GM18873 (cell line): ENCODE measurements at regions not wholly inside any gene's neighbourhood (a gene's known extent, or its start where the extent isn't known, plus 50 kb on each side); places are given as distances from the start of the nearest gene placed in this dataset.

ENCODE experiments used
- ATAC-seq: cut with Tn5 transposase; IDR thresholded peaks from one replicate; pipeline ENCODE4 v1.9.1; 2021; ENCODE audit warnings: mild to moderate bottlenecking, moderate library complexity, moderate number of reproducible peaks; ENCODE audit not compliant: unreplicated experiment, low FRiP score

DNA sequence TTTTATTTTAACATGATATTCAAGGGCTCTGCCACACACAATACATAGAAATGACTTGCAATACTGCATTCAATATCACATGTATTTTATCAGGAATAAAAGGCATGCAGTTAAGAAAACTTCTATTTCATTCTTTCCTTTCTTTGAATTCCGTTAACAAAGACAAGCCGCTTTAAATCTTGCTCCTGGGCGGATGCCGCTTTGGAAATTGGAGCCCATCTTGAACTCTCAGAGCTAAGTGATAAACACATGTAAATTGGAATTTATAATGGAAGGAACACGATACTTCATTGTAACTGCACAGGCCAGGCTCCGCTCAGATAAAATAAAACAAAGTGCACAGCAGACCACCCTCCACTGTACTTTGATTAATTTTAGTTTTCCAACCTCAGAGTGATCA is 774.5 kb upstream of the COBL start:
- ATAC-seq: no peak

- no peak for ATAC-seq
Observed at GRCh38 chr7:52088008-52088901, 771.6 kb upstream of the COBL start.

DNA sequence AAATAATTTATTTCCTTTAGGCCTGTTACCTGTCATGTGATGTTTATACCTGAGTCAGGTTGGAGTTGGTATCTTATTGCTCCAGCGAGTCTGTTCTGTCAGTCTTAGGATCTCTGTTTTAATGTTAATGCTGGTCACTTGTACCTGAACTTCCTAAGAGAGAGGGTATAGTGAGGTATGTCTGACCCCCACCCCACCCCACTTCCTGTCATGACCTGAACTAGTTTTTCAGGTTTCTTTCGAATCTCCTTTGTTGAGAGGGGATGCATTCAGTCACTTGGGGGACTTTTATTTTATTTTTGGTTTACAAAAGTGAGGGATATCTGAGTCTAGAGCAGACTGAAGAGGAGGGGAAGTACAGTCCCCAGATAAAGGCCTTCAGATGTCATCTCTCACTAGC is 769.0 kb upstream of the COBL start:
- ATAC-seq: no peak

GRCh38 chr7:52080493-52080892 is 763.9 kb upstream of the COBL start:
- ATAC-seq: no peak

GRCh38 chr7:52079726-52080125 is 763.1 kb upstream of the COBL start:
- ATAC-seq: no peak

DNA sequence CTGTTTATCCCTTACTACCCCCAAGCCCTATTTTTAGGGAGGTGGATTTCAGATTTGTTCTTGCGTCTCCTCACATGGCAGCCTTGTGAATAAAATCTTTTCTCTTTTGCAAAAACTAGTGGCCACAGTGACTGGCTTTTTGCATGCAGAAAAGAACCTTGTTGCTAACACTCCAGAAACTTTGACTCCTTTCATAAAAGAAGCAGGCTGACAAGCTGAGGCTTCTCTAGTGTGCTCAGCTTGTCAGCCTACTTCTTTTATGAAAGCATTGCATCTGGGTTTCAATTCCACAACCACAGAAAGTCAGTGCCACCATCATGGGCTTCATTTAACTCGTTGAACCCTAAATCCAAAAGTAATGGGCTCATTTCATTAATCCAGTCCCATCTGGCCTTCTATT is 761.0 kb upstream of the COBL start:
- no peak for ATAC-seq

DNA sequence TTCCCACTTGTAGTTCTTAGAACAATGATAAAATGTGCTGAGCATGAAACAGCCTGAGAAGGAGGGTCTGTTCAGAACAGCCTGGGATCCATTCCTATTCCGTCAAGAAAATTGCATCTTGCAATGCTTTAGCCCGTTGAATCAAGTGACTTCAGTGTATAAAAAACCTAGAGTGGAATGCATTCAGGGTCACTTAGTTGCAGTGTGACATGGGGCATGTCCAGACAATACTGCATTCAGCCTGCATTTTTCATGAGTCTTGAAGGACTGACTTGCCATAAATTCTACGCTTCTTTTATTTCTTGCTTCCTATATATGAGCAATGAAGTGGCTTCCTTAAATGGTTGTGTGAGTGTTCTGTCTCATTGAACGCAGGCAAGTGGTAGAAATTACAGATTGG is 758.3 kb upstream of the COBL start:
- no peak for ATAC-seq

- ATAC-seq: no peak
Observed at GRCh38 chr7:52074071-52074470, 757.5 kb upstream of the COBL start.

GRCh38 chr7:52071744-52072143 is 755.1 kb upstream of the COBL start:
- no peak for ATAC-seq

GRCh38 chr7:52064493-52064892 is 747.9 kb upstream of the COBL start:
- ATAC-seq: no peak

DNA sequence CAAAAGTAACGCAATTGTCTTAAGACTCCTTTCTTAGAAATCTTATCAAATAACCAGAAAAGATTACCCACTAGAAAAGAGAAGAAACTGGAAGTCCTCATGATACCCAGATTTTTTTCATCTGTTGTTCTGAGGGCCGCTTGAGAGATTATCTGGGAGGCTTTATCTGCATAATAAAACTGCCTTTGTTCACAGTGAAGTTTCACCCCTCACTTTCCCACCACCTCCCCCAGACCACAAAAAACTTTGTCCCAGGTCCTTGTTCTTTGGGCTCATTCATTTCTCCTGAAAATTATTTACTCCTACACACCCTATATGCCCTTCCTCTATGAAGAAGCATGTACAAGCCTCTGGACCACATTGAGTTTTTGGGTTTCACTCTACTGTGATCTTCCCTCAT is 745.1 kb upstream of the COBL start:
- ATAC-seq: no peak

GRCh38 chr7:52053525-52053924 is 736.9 kb upstream of the COBL start:
- ATAC-seq: no peak

- no peak for ATAC-seq
Observed at GRCh38 chr7:52030722-52031121, 714.1 kb upstream of the COBL start.

GRCh38 chr7:52026140-52026539 is 709.5 kb upstream of the COBL start:
- ATAC-seq: no peak

GRCh38 chr7:52021343-52021742 is 704.7 kb upstream of the COBL start:
- no peak for ATAC-seq

DNA sequence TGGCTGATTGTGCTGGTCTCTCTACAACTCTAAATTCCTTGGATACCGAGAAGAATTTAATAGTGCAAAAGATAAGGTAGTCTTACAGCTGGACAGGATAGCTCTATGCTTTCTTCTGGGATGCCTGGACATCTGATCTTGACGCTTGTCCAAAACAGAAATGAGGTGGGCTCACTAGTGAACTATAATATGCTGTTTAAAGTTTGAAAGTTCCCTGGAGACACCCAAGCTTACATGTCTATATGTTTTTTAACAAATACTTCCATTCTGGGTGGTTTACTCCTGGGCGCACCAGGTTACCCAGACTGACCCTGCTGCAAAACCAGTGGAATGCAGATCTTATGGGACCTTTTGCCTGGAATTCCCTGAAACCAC is 702.1 kb upstream of the COBL start:
- no peak for ATAC-seq

GRCh38 chr7:52017802-52018679 is 701.4 kb upstream of the COBL start:
- no peak for ATAC-seq

DNA sequence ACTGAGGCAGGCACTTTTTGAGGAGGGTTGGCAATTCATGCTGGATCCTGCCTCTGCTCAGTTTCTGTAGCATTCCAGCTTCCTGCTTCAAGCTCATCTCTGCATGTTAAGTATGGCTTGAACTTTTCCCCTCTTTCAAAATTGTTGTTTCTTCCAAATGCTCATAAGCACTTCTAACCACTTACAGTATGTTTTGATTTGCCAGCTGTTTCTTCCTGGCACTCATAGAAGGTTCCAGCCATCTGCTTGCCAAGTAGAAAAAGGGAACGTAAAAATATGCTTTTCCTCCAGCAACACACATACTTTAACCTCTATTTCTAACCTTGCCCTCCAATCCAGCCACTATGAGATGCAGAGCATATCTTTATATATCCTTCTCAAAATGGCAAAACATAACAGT is 692.6 kb upstream of the COBL start:
- ATAC-seq: no peak

- no peak for ATAC-seq
Observed at GRCh38 chr7:52006674-52007073, 690.1 kb upstream of the COBL start.

DNA sequence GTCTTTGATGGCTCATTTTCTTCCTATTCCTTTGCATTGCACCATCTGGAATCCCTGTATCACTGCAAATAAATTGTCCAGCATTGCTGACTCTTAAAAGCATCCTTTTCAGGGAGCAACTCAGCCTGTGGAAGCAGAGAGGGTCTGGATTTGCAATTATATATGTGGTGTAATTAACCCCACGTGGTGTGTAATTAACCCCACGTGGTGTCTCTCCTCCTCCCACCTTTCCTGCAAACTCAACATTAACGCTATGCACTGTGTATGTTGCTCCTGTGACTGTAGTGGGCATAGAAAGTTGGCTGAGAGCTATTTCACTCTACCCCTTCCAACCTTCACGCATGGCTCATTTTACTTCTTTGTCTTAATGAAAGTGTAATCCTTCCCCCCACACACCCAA is 689.0 kb upstream of the COBL start:
- no peak for ATAC-seq

DNA sequence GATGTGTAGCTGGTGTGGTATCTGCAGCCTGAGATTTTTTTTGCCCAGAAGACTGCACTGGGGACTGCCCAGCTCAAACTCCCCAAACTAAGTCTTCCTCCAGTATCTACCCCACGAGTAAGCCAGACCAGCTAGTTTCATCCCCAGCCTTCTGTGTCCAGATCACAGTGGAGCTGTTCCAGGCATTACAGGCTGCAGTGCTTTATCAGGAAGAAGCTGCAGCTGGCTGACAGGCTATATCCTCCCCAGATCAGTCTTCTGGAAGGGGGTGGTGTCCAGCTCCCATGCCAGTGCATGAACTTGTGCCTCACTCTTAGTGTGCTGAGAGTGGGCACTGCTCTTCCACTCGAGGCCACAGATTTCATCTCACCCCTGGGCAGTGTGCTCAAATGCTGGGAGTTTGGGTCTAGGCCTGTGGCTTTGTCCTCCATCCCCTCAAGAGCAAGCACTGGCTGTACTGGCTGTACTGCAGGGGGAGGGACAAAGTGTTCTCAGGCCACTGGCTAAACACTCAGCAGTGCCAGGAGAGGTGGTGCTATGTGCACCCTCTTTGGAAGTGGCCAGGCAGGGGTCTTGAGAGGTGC is 679.1 kb upstream of the COBL start:
- ATAC-seq: no peak
